Trophoblast cell (in vitro differentiated cells and primary cell): ENCODE measurements at regions not wholly inside any gene's neighbourhood (a gene's known extent, or its start where the extent isn't known, plus 50 kb on each side); places are given as distances from the start of the nearest gene placed in this dataset.

Experiments
- DNase-seq, 2 donors: peaks; one replicate each; pipeline ENCODE4 v3.0.0-alpha.2; 2016
- H2AFZ ChIP-seq: 2 replicates; pipeline ENCODE4 v1.6.1; 2013; ENCODE audit warnings: low read length, moderate library complexity, mild to moderate bottlenecking; ENCODE audit not compliant: insufficient read depth, poor library complexity
- H2AK5ac ChIP-seq: 2 replicates; pipeline ENCODE4 v1.6.1; 2013; ENCODE audit warnings: mild to moderate bottlenecking, low read length
- H2BK120ac ChIP-seq: 2 replicates; pipeline ENCODE4 v1.6.1; 2013; ENCODE audit warnings: low read length, mild to moderate bottlenecking, moderate library complexity; ENCODE audit not compliant: insufficient read depth, poor library complexity
- H2BK12ac ChIP-seq: 2 replicates; pipeline ENCODE4 v1.6.1; 2013; ENCODE audit warnings: mild to moderate bottlenecking, low read length, moderate library complexity
- H2BK5ac ChIP-seq: 2 replicates; pipeline ENCODE4 v1.6.1; 2013; ENCODE audit warnings: low read length, low read depth, moderate library complexity, mild to moderate bottlenecking; ENCODE audit not compliant: poor library complexity
- H3K14ac ChIP-seq: 2 replicates; pipeline ENCODE4 v1.6.1; 2013; ENCODE audit warnings: mild to moderate bottlenecking, low read length
- H3K18ac ChIP-seq: 2 replicates; pipeline ENCODE4 v1.6.1; 2013; ENCODE audit warnings: mild to moderate bottlenecking, low read length
- H3K23ac ChIP-seq: 2 replicates; pipeline ENCODE4 v1.6.1; 2013; ENCODE audit warnings: low read length
- H3K27ac ChIP-seq: 2 replicates; pipeline ENCODE4 v1.5.1; 2013; ENCODE audit warnings: low read depth, mild to moderate bottlenecking, inconsistent platforms, low read length, moderate library complexity
- H3K27me3 ChIP-seq: 2 replicates; pipeline ENCODE4 v1.6.1; 2013; ENCODE audit warnings: inconsistent platforms, mild to moderate bottlenecking, low read length, moderate library complexity; ENCODE audit not compliant: insufficient read depth
- H3K36me3 ChIP-seq, 2 experiments: 1 replicate in 1 of 2; 2 replicates in 1 of 2; pipeline ENCODE4 v1.6.1; 2013; ENCODE audit warnings: low read length in 2 of 2, mild to moderate bottlenecking in 2 of 2, moderate library complexity in 1 of 2; ENCODE audit not compliant: insufficient read depth in 2 of 2, control insufficient read depth in 1 of 2
- H3K4ac ChIP-seq: 2 replicates; pipeline ENCODE4 v1.6.1; 2013; ENCODE audit warnings: low read depth, mild to moderate bottlenecking, low read length, moderate library complexity
- H3K4me1 ChIP-seq, 2 experiments: 1 replicate in 1 of 2; 2 replicates in 1 of 2; pipeline ENCODE4 v1.6.1; 2013; ENCODE audit warnings: low read length in 2 of 2, mild to moderate bottlenecking in 2 of 2, moderate library complexity in 1 of 2; ENCODE audit not compliant: insufficient read depth in 2 of 2, control insufficient read depth in 1 of 2
- H3K4me2 ChIP-seq: 2 replicates; pipeline ENCODE4 v1.6.1; 2013; ENCODE audit warnings: inconsistent platforms, mild to moderate bottlenecking, low read length, moderate library complexity
- H3K4me3 ChIP-seq: 2 replicates; pipeline ENCODE4 v1.5.1; 2013; ENCODE audit warnings: mild to moderate bottlenecking, low read depth, low read length, inconsistent platforms
- H3K79me1 ChIP-seq: one replicate; pipeline ENCODE4 v1.6.1; 2013; ENCODE audit warnings: low read length
- H3K79me2 ChIP-seq: 2 replicates; pipeline ENCODE4 v1.6.1; 2013; ENCODE audit warnings: low read length, mild to moderate bottlenecking; ENCODE audit not compliant: control insufficient read depth, insufficient read depth, poor library complexity
- H3K9ac ChIP-seq: 2 replicates; pipeline ENCODE4 v1.6.1; 2013; ENCODE audit warnings: mild to moderate bottlenecking, low read length
- H3K9me3 ChIP-seq: 2 replicates; pipeline ENCODE4 v1.6.1; 2013; ENCODE audit warnings: low read depth, mild to moderate bottlenecking, control low read depth, inconsistent platforms, low read length; ENCODE audit not compliant: insufficient read depth
- H4K12ac ChIP-seq: 2 replicates; pipeline ENCODE4 v1.6.1; 2013; ENCODE audit warnings: low read depth, mild to moderate bottlenecking, low read length, moderate library complexity
- H4K8ac ChIP-seq: 2 replicates; pipeline ENCODE4 v1.6.1; 2013; ENCODE audit warnings: low read depth, mild to moderate bottlenecking, low read length, moderate library complexity
- H4K91ac ChIP-seq: one replicate; pipeline ENCODE4 v1.6.1; 2013; ENCODE audit warnings: low read depth, mild to moderate bottlenecking, low read length, moderate library complexity
- WGBS: extraction: QIAGEN DNeasy Blood & Tissue Kit; methylation state at CpG from one replicate; pipeline ENCODE4 v1.1.7; 2013; ENCODE audit warnings: missing lambda C conversion rate; ENCODE audit not compliant: insufficient read length, insufficient coverage; ENCODE audit errors: extremely low coverage; 5-methylcytosine and 5-hydroxymethylcytosine counted together

DNA sequence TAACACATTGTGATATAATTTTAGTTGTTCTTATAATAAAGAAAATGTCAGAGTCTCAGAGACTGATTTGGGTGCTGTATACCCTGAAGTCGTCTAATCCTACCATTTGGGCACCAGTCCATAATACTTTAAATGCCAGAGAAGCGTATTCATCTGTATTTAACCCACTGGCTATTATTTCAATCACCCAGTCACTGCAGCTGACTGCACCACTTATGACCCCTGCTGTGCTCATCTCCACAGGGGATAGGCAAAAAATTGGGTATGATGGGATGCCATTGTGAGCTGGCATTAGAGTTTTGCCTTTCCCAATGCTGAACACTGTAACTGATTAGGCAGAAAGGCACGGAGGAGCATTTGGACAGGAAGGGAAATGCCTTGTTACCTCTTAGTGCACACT is 599.7 kb downstream of the CAAP1 start:
- Histone ChIP-seq H3K23ac (no peak overlapping the region), H3K14ac (no peak overlapping the region), H3K79me2 (no peaks in the 10 kb centered on the region), H3K36me3 (no peaks in the 10 kb centered on the region), H2BK5ac (no peak overlapping the region), H2AFZ (no peak overlapping the region), H2AK5ac (no peak overlapping the region), H4K91ac (no peak overlapping the region), H3K4ac (no peak overlapping the region), H3K27me3 (no peaks in the 10 kb centered on the region), H3K4me2 (no peak overlapping the region), H3K79me1 (no peaks in the 10 kb centered on the region), H3K9ac (no peak overlapping the region), H3K4me3 (no peak overlapping the region), H3K9me3 (no peaks in the 10 kb centered on the region), H2BK12ac (no peak overlapping the region), H3K4me1 (no peaks in the 10 kb centered on the region), H3K18ac (no peak overlapping the region), H4K12ac (no peak overlapping the region), H2BK120ac (no peak overlapping the region), H4K8ac (no peak overlapping the region), H3K27ac (no peak overlapping the region)
- WGBS = no CpG with 5 or more reads among the region's 3 CpGs
- no peak for DNase-seq

DNA sequence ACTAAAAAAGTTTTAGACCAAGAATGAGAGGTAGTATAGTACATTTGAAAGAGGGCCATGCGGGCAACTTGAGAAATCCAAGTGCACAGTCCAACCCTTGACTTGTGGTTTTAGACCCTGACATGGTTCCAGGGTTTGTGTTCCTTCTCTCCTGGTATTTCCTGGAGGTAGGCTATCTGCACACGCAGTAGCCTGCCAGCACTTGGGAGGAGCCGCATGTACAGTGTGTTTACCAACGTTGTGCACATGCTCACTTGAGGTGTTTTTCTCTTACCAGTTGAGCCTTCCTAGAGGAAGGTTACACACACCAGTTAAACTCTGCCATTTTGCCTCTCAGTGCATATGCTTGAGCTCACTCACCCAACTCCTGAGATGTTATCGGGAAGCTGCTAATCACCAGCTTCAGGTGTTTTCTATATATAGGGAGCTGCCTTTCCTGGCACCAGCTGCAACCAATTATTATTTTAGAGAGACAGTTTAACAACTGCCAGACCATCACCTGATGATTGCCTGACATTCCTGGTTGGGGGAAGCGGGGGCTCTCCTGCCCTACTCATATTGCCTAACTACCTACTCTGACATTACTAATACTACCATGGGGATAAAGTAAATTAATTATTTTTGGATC is 593.4 kb upstream of the TUSC1 start:
- Histone ChIP-seq H3K79me2 (no peaks in the 10 kb centered on the region), H3K79me1 (no peaks in the 10 kb centered on the region), H2AK5ac (no peak overlapping the region), H2BK5ac (no peak overlapping the region), H2BK120ac (no peak overlapping the region), H3K4me2 (no peak overlapping the region), H3K4me1 (peaks cover 3% of the 10 kb centered on the region in 2 experiments), H3K9ac (no peak overlapping the region), H4K8ac (no peak overlapping the region), H3K27ac (no peak overlapping the region), H3K23ac (no peak overlapping the region), H3K4ac (no peak overlapping the region), H4K12ac (no peak overlapping the region), H3K9me3 (no peaks in the 10 kb centered on the region), H3K4me3 (no peak overlapping the region), H2BK12ac (no peak overlapping the region), H4K91ac (no peak overlapping the region), H3K36me3 (no peaks in the 10 kb centered on the region), H3K18ac (no peak overlapping the region), H3K14ac (no peak overlapping the region), H3K27me3 (no peaks in the 10 kb centered on the region), H2AFZ (no peak overlapping the region)
- no CpG with 5 or more reads among the region's 6 CpGs for WGBS
- DNase-seq = no peak

GRCh38 chr9:26266146-26266793 is 588.0 kb upstream of the TUSC1 start:
- no CpG with 5 or more reads among the region's 2 CpGs for WGBS
- H2BK5ac ChIP-seq = no peak overlapping the region

DNA sequence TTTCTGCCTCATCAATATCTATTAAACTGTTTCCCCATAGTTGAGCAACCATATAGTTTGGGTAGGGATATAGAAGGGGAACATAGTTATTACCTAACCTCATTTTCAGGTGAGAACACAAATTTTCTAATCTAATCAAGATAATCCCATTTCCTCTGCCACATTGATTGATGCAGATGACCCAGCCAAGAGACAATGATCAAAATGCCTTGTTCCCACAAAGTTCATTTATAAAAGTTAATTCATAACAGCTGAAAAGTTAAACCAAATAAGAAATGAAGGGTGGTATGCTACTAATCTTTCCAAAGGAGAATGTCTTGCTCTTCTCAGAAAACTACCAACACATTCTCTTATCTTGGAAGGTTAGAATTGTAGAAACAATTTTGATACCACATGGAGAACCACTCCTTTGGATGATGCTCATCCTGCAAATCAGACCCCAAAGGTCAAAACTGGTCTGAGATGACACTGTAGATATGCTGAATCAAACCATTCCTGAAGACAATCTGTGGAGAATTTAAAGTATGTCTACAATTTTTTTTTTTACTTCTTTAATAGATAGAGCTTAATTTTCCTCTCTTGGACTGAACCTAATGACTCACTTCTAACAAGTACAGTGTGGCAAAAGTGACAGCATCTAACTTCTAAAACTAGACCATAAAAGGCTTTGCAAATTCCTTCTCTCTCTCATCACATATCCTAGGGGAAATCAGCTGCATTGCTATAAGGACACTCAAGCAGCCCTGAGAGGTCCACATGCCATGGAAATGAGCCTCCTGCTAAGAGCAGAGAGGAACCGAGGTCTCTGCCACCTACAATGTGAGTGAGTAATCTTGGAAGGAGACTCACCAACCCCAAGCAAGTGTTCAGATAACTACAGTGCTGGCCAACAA is 586.7 kb upstream of the TUSC1 start:
- Histone ChIP-seq H3K79me2 (no peaks in the 10 kb centered on the region), H3K4me2 (no peak overlapping the region), H2BK120ac (no peak overlapping the region), H3K9ac (no peak overlapping the region), H3K79me1 (peaks cover 2% of the 10 kb centered on the region), H3K4ac (no peak overlapping the region), H3K27me3 (no peaks in the 10 kb centered on the region), H3K14ac (no peak overlapping the region), H2AK5ac (no peak overlapping the region), H2BK12ac (no peak overlapping the region), H3K4me1 (no peaks in the 10 kb centered on the region), H3K9me3 (no peaks in the 10 kb centered on the region), H4K91ac (no peak overlapping the region), H3K18ac (no peak overlapping the region), H3K27ac (no peak overlapping the region), H3K4me3 (no peak overlapping the region), H4K8ac (no peak overlapping the region), H3K36me3 (no peaks in the 10 kb centered on the region), H2AFZ (no peak overlapping the region), H3K23ac (no peak overlapping the region), H2BK5ac (no peak overlapping the region), H4K12ac (no peak overlapping the region)
- WGBS = no CpG with 5 or more reads among the region's 1 CpG
- peak; percentile 75 to 88 for DNase-seq

More at GRCh38 chr9:26266146-26266793, 588.0 kb upstream of the TUSC1 start:
- H3K79me1 ChIP-seq = peaks cover 2% of the 10 kb centered on the region
- H3K9me3 ChIP-seq = no peaks in the 10 kb centered on the region
- H3K4me1 ChIP-seq = no peaks in the 10 kb centered on the region
- no peak overlapping the region for H3K27ac ChIP-seq
- H3K79me2 ChIP-seq = no peaks in the 10 kb centered on the region
- H4K91ac ChIP-seq = no peak overlapping the region
- no peak overlapping the region for H3K4me3 ChIP-seq
- no peaks in the 10 kb centered on the region for H3K27me3 ChIP-seq
- H3K4me2 ChIP-seq = no peak overlapping the region
- H3K36me3 ChIP-seq = no peaks in the 10 kb centered on the region
- no peak overlapping the region for H4K12ac ChIP-seq
- no peak overlapping the region for H3K4ac ChIP-seq
- H3K18ac ChIP-seq = no peak overlapping the region
- H3K9ac ChIP-seq = no peak overlapping the region
- H3K23ac ChIP-seq = no peak overlapping the region
- no peak overlapping the region for H3K14ac ChIP-seq
- no peak overlapping the region for H2BK12ac ChIP-seq
- no peak overlapping the region for H4K8ac ChIP-seq
- no peak overlapping the region for H2BK120ac ChIP-seq
- H2AK5ac ChIP-seq = no peak overlapping the region
- DNase-seq = peak in 1 of 2 donors; percentile 18
- H2AFZ ChIP-seq = no peak overlapping the region
